ENCODE measurements at regions not wholly inside any gene's neighbourhood (a gene's known extent, or its start where the extent isn't known, plus 50 kb on each side); places are given as distances from the start of the nearest gene placed in this dataset.
"Not testable (repeated sequence)": the region's sequence is repeated elsewhere in the genome, so short reads cannot be mapped to it uniquely, and the experiment has no call there.

- H3K27ac Mint-ChIP-seq, result no peak overlapping the region
- H3K4me1 Mint-ChIP-seq, result no peaks in the 10 kb centered on the region
- no peaks in the 10 kb centered on the region for H3K9me3 Mint-ChIP-seq
- H3K4me3 Mint-ChIP-seq, result no peak overlapping the region
- H3K36me3 Mint-ChIP-seq, result no peaks in the 10 kb centered on the region
- no peaks in the 10 kb centered on the region for H3K27me3 Mint-ChIP-seq
- no peak for DNase-seq
- no peak for ATAC-seq (replicated peaks)
These were observed 974.5 kb downstream of the LTN1 start for GRCh38 chr21:28018213-28018612.

DNA sequence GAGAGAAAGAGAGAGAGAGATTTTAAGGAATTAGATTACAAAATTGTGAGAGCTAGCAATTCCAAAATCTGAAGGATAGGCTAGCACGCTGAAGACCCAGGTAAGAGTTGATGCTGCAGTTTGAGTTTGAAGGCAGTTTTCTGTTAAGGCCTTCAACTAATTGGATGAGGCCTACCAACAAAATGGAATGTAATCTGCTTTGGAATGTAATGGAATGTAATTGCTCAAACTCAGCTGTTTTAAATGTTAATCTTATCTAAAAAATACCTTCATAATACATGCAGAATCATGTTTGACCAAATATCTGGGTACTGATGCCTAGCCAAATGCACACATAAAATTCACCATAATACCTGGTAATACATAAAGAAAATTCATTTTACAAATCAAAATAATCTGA, 976.1 kb downstream of the LTN1 start:
- Mint-ChIP-seq H3K4me3 (no peak overlapping the region), H3K27me3 (no peaks in the 10 kb centered on the region), H3K4me1 (no peaks in the 10 kb centered on the region), H3K36me3 (no peaks in the 10 kb centered on the region), H3K9me3 (no peaks in the 10 kb centered on the region), H3K27ac (no peak overlapping the region)
- no peak for DNase-seq
- no peak for ATAC-seq (replicated peaks)

DNA sequence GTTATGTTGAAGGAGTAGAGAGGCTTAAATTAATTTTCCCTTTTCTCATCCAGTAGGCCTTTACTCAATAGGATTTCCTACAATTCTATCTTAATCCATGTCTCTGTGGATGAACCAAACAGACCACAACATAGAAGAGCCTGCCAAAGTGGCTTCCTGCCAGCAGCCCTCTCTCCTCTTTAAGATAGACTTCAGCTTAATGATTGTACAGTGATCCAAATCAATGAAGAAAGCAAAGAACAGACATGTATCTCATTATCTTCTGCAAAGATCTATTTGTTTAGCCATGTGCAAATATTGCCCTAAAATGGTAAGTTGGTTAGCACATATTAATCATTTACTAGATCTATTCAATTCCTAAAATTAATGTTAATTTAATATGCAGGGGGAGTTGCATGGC, 979.6 kb downstream of the LTN1 start:
- not testable (repeated sequence) for H3K9me3 Mint-ChIP-seq; H3K4me3 Mint-ChIP-seq; H3K36me3 Mint-ChIP-seq; DNase-seq; ATAC-seq (replicated peaks); H3K27me3 Mint-ChIP-seq; H3K4me1 Mint-ChIP-seq; H3K27ac Mint-ChIP-seq

GRCh38 chr21:28011970-28012369, 980.7 kb downstream of the LTN1 start:
- not testable (repeated sequence) for H3K4me3 Mint-ChIP-seq; H3K27me3 Mint-ChIP-seq; H3K4me1 Mint-ChIP-seq; H3K36me3 Mint-ChIP-seq; DNase-seq; H3K27ac Mint-ChIP-seq; ATAC-seq (replicated peaks); H3K9me3 Mint-ChIP-seq

DNA sequence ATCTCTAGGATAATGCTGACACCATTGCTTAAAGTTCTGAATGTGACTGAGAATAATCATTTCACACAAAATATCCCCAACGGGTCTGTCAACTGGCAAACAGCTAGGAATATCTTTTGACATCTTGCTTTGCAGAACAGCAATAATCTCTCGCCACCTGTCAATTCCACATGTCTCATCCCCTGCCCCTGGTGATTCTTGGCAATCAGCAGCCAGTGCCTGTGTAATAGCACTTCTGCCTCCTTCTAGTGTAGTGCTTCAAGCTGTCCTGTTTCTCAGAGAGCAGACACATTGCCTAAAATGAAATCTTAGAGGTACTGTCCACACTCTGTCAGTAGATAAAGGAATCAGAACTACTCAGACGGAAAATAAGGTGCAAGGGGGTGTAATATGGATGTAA, 984.4 kb downstream of the LTN1 start:
- H3K27me3 Mint-ChIP-seq; H3K4me3 Mint-ChIP-seq; DNase-seq; H3K27ac Mint-ChIP-seq; H3K9me3 Mint-ChIP-seq; H3K36me3 Mint-ChIP-seq; ATAC-seq (replicated peaks); H3K4me1 Mint-ChIP-seq: not testable (repeated sequence)

DNA sequence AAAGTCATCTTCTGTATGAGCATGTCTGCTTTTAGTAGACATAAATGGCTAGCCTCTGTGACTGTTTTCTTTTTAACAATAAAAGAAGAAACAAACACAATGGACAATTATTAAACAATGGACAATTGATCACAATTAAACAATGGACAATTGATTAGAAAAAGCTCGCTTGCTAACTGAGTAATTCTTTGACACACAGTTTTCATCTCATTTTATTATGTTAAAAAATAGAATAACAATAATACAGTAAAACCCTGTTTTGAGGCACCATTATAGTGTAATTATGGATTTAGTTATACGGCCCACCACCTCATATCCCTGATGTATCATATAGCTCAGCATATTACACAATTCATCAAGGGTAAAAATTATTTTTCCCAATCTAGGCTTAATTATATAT, 989.0 kb downstream of the LTN1 start:
- H3K4me1 Mint-ChIP-seq; H3K4me3 Mint-ChIP-seq; H3K9me3 Mint-ChIP-seq; ATAC-seq (replicated peaks); H3K27ac Mint-ChIP-seq; H3K27me3 Mint-ChIP-seq; DNase-seq; H3K36me3 Mint-ChIP-seq: not testable (repeated sequence)

GRCh38 chr21:27996906-27997305, 995.8 kb downstream of the LTN1 start:
- not testable (repeated sequence) for H3K27ac Mint-ChIP-seq; DNase-seq; H3K36me3 Mint-ChIP-seq; H3K9me3 Mint-ChIP-seq; H3K4me3 Mint-ChIP-seq; H3K27me3 Mint-ChIP-seq; H3K4me1 Mint-ChIP-seq; ATAC-seq (replicated peaks)

DNA sequence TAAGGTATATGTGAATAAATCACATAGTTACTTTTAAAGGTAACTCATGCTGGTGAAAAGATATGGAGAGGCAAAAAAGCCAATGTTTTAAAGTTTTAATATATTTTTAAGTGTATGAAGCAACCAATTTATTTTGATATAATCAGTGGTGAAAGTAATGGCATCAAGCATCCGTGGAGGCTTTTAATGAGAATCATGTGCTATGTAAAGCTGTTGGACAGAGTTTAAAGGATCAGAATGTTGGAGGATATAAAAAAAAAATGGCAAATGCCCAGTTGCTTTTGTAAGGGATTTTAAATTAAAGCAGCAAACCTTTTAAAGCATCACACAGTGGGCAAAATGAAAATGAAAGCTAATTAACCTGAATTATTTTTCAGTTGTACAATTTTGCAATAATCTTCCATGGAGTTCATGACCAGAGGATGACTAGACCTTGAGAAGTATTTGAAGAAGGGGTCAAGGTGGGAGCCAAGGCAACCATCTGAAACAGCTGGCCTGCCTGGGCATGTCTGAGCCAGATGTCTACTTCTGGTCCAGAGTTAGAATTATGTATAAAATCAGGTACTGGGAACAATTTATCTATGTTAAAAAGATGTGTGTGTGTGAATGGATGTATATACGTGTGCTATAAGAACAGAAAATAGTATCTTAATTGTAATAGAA, 1007.9 kb downstream of the LTN1 start:
- H3K27me3 Mint-ChIP-seq; H3K27ac Mint-ChIP-seq; H3K9me3 Mint-ChIP-seq; ATAC-seq (replicated peaks); DNase-seq; H3K36me3 Mint-ChIP-seq; H3K4me3 Mint-ChIP-seq; H3K4me1 Mint-ChIP-seq: not testable (repeated sequence)

GRCh38 chr21:27979446-27979845, 1012.6 kb upstream of the ADAMTS5 start:
- H3K27ac Mint-ChIP-seq; ATAC-seq (replicated peaks); H3K9me3 Mint-ChIP-seq; H3K4me3 Mint-ChIP-seq; H3K4me1 Mint-ChIP-seq; DNase-seq; H3K36me3 Mint-ChIP-seq; H3K27me3 Mint-ChIP-seq: not testable (repeated sequence)

- DNase-seq (no peak), ATAC-seq (replicated peaks) (no peak)
- Mint-ChIP-seq H3K9me3 (peaks cover 6% of the 10 kb centered on the region in 2 donors), H3K4me3 (no peak overlapping the region), H3K4me1 (no peaks in the 10 kb centered on the region), H3K27ac (no peak overlapping the region), H3K36me3 (no peaks in the 10 kb centered on the region), H3K27me3 (no peaks in the 10 kb centered on the region)
These were observed 1008.6 kb upstream of the ADAMTS5 start for GRCh38 chr21:27975514-27975913.

DNA sequence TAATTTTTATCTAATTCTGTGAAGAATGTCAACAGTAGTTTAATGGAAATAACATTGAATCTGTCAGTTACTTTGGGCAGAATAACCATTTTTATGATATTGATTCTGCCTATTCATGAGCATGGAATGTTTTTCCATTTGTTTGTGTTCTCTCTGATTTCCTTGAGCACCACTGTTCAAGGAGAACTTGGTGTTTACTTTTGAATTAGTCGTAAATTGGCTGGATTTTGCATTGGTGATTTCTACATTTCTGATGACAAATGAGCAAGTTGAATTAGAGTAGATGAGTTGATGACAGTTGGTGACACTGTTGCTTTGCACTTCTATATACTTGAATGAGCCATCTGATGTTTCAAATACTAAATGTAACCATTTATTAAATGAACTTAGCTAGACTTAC, 1007.3 kb upstream of the ADAMTS5 start:
- H3K4me3 Mint-ChIP-seq; ATAC-seq (replicated peaks); H3K27me3 Mint-ChIP-seq; H3K27ac Mint-ChIP-seq; H3K9me3 Mint-ChIP-seq; DNase-seq; H3K4me1 Mint-ChIP-seq; H3K36me3 Mint-ChIP-seq: not testable (repeated sequence)

DNA sequence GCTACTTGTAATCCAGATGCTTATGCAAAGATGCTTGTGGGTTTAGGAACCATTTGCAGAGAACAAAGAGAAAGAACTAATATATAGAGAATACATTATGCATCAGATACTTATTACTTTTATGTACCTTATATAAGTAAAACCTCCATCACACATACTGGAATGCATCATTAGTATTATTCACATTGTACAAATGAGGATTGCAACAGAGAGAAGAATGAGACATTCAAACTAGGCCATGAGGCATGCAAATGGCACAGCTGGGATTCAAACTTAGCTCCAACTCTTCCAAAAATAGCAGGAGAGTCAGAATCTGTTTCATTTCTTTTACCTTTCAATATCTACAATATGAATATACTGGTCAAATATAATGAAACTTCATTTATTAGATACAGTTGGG, 1001.4 kb upstream of the ADAMTS5 start:
- not testable (repeated sequence) for H3K36me3 Mint-ChIP-seq; H3K27ac Mint-ChIP-seq; ATAC-seq (replicated peaks); H3K9me3 Mint-ChIP-seq; H3K27me3 Mint-ChIP-seq; DNase-seq; H3K4me3 Mint-ChIP-seq; H3K4me1 Mint-ChIP-seq

GRCh38 chr21:27954543-27955165, 987.8 kb upstream of the ADAMTS5 start:
- ATAC-seq (replicated peaks) (no peak), DNase-seq (no peak)
- Mint-ChIP-seq H3K36me3 (no peaks in the 10 kb centered on the region), H3K4me1 (no peaks in the 10 kb centered on the region), H3K4me3 (no peak overlapping the region), H3K9me3 (peaks cover 2 to 4% of the 10 kb centered on the region in 2 donors), H3K27ac (no peak overlapping the region), H3K27me3 (no peaks in the 10 kb centered on the region)

- Mint-ChIP-seq H3K27me3 (no peaks in the 10 kb centered on the region), H3K27ac (no peak overlapping the region), H3K9me3 (peaks cover 0 to 4% of the 10 kb centered on the region in 2 donors), H3K36me3 (no peaks in the 10 kb centered on the region), H3K4me3 (no peak overlapping the region), H3K4me1 (no peaks in the 10 kb centered on the region)
- ATAC-seq (replicated peaks) (no peak), DNase-seq (no peak)
These were observed 986.6 kb upstream of the ADAMTS5 start for GRCh38 chr21:27953340-27954045.

GRCh38 chr21:27949093-27949492, 982.2 kb upstream of the ADAMTS5 start:
- H3K27ac Mint-ChIP-seq; H3K27me3 Mint-ChIP-seq; H3K4me3 Mint-ChIP-seq; H3K36me3 Mint-ChIP-seq; H3K4me1 Mint-ChIP-seq; ATAC-seq (replicated peaks); DNase-seq; H3K9me3 Mint-ChIP-seq: not testable (repeated sequence)

Data from stimulated activated naive B cell treated with anti-CD40 and anti-IgM and Interleukin-4, amounts not matched to agents 10 μg/mL and 1 μg/mL and 100 μg/mL, for 72 hours (primary cell).